HG03103 (cell line): ENCODE measurements at regions not wholly inside any gene's neighbourhood (a gene's known extent, or its start where the extent isn't known, plus 50 kb on each side); places are given as distances from the start of the nearest gene placed in this dataset.

Source experiments
- ATAC-seq: cut with Tn5 transposase; IDR thresholded peaks from one replicate; pipeline ENCODE4 v1.9.1; 2021; ENCODE audit warnings: low read depth; ENCODE audit not compliant: unreplicated experiment

GRCh38 chr17:72511242-72511641 is 390.4 kb downstream of the SOX9 start:
- ATAC-seq, result no peak

DNA sequence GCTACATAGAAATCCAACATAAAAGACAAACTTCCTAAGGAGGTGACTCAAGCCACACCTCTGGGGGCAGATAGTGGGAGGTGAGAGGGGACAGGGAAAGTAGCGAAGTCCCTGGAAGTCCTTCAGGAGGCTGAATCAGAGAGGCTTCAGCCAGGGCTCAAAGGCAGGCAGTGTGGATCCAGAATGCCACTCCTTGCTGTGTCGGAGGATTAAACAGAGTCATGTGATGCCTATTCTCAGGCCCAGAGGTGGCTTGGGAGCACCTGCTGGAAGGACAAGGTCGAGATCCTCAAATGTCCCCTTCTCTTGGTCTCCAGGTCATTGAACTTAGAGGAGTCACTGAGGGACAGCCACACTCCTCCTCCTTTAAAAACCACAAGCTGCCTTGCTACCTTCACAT is 391.1 kb downstream of the SOX9 start:
- no peak for ATAC-seq

GRCh38 chr17:72512649-72513556 is 392.1 kb downstream of the SOX9 start:
- ATAC-seq, result no peak

DNA sequence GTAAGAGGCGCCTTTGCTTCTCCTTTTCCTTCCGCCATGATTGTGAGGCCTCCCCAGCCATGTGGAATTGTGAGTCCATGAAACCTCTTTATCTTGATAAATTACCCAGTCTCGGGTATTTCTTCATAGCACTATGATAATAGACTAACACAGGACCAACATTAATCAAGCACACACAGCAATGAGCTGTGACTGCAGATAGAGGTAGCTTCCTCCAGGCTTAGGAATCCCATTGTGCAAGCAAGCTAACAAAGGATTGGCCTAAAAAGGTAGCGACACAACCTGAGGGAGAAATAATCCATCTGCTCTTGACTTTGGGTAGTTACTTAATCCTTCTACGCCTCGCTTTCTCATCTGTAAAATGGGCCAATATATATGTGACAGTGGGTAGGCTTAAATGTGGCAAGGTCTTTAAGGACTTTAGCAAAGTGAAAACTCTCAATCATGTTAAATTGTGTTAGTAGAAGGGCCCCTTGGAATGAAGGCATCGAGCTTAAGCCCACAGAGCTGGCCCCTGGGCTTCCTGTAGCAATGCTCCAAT is 393.6 kb downstream of the SOX9 start:
- ATAC-seq, result no peak

GRCh38 chr17:72514891-72515290 is 394.1 kb downstream of the SOX9 start:
- no peak for ATAC-seq

GRCh38 chr17:72515291-72516065 is 394.7 kb downstream of the SOX9 start:
- no peak for ATAC-seq

DNA sequence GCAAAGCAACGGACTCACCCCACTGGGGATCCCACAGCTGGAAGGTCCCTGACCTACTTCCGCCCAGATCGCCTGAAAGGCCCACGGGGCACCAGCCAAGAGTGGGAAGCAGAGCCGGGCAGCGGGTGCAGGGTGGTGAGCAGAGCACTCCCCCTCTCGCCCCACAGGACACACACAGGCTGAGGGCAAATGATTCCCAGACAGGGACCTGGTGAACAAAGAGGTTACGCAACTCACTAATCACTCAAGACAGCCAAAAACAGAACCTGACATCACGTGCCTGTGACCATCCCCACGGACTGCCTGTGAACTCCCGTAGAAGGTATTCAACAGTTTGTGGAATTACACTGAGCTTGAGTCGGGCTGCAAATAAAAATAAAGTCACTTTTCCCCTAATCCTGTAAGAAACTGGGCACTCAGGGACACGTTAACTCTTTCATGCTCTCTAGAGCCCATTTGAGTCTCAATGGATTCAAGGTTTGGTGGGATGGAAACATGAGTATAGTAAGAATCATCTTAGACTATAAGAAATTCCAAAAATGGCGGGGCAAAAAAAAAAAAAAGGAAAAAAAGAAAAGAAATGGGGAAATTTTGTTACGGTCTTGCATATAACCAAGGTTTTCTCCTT is 396.1 kb downstream of the SOX9 start:
- ATAC-seq, result no peak

- no peak for ATAC-seq
Measured at GRCh38 chr17:72517413-72518158, 396.8 kb downstream of the SOX9 start.

DNA sequence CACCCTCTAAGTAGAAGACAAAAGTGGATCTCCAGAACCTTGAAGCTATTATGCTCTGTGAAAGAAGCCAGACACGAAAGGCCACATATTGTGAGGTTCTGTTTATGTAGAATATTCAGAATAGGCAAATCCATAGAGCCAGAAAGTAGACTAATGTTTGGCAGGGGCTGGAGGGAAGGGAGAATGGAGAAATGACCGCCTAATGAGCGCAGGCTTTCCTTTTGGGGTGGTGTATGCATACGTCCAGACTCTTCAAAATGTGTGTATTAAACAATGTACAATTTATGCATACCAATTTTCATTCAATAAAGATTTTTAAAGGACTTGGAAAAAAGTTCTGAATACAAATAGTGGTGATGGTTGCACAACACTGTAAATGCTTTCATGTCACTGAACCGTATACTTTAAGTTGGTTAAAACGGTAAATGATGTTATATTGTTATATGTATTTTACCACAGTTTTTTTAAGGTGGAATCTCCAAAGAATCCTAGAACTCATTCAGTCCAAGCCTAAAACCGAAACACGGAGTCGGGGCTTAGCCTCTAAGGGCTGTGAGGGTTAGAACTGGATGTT is 397.4 kb downstream of the SOX9 start:
- no peak for ATAC-seq

- no peak for ATAC-seq
Measured at GRCh38 chr17:72518753-72519597, 398.2 kb downstream of the SOX9 start.

- ATAC-seq, result no peak
Measured at GRCh38 chr17:72519598-72519936, 398.7 kb downstream of the SOX9 start.

- peak; percentile 41 for ATAC-seq
Measured at GRCh38 chr17:72520665-72521303, 400.0 kb downstream of the SOX9 start.

DNA sequence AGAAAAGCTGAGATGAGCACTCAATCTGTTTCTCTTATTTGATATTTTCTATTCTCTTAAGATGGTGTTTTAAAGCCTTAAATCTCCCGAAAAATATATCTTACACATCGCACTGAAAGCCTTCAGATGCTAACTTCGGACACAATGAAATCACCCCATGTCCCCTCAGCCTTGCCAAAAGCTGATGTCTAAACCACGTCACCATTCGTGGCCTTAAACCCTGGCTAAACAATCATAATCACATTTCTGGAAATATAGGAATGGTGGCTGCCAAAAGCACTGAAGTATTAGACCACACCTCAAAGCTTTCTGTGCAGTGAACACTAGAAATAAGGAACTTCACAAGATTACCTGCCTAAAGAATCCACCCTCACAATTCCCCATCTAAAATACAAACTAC is 402.7 kb downstream of the SOX9 start:
- no peak for ATAC-seq

DNA sequence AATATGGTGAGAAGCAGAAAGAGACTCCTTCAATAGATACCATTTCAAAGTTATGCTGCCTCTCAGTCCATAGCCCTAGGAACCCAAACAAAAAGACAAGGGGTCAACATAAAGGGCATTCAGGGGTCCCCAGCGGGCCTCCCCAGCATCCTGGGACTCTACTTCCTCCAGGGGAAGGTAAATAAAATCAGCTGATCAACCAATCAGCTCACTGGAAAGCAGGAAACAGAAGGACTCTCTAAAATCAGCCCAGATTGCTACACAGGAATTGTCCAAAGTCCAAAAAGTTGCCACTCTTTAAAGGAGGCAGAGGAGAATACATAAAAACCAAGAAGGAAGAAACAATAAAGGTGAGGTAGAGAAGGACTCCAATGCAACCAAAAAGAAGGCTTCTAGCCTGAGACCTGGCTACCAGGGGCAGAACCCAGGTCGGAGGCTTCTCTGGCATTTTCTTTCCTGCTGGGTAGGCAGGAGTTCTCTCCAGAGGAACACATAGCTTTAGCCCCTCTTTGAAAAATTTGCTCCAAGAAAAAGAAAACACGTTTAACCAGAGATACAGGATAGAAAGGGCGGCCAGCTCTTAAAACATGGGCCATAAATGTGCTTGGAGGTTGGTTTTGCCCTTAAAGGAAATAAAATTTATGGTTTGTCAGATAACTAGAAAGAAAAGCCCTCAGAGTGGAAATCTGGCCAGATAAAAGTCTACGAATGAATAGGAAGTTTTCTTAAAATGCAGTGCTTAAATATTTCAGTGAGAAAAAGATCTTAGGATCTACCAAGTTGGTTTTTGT is 404.6 kb downstream of the SOX9 start:
- no peak for ATAC-seq

DNA sequence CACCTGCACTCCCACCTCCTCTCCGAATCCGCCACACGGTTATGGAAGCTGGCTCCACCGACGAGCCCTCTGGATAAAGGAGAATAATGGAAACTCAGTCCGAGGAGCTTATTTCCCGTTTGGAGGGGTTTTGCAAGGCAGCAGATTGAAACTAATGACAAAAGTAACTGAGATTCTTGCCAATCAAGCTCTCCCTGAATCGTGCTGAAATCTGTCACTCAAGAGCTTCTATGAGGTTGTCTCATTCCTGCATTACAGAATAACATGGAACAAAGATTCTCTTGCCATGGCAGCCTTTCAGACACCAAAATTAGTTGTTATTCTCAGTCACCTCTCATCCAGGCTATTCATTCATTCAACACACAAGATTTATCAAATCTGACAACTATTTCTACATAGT is 405.9 kb downstream of the SOX9 start:
- ATAC-seq, result no peak

GRCh38 chr17:72527789-72528188 is 407.0 kb downstream of the SOX9 start:
- ATAC-seq, result no peak

GRCh38 chr17:72528683-72529082 is 407.9 kb downstream of the SOX9 start:
- ATAC-seq, result no peak

DNA sequence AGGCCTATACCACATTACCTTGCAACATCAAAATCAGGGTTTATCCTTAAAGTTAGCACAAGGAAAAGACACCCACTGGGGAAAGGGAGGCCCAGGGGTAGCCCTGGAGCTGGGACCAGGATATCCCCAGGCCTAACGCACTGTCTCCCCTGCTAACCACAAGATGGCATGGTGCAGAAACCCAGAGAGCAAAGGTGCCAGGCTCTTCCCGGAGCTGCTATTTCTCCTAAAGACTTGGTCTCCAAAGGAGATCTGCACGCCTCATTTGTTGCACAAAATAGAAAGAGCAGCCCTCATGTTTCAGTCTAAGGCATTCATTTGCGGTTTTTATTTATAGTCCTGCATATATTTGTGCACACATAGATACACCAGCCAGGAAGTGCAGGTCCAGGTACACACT is 408.6 kb downstream of the SOX9 start:
- ATAC-seq, result no peak
